ENCODE measurements at regions not wholly inside any gene's neighbourhood (a gene's known extent, or its start where the extent isn't known, plus 50 kb on each side); places are given as distances from the start of the nearest gene placed in this dataset.

DNA sequence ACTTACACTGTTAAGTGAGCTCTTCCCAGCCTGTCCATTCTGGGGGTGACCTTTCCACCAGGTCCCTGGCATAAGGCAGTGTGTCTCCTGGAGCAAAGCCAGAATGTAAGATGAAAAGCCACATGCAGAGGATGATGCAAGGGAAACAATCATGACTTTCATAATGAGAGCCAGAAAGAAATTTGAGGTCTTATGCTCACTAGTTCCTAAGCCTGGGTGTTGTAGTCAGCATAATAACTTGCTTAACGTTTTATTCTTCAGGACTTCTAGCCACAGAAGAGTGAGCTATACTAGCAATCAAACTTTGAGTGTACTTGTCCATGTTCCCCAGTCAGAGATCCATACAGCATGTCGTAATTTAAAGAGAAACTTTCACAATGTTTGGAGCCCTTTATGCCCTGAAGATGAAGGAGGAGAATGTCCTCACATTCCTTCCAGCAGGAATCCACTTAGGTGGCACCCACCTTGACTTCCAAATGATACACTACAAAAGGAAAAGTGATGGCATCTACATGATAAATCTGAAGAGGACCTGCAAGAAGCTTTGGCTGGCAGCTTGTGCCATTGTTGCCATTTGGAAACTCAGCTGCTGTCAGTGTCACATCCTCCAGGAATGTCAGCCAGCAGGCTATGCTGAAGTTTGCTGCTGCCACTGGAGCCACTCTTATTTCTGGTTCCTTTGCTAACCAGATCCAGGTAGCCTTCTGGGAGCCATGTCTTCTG is 60.5 kb upstream of the FOXD3 start:
- DNase-seq (no peak), ATAC-seq (peak; percentile 85)
- intact Hi-C loops (cut with micrococcal nuclease): no loop called here

GRCh38 chr1:63262459-63262770 is 60.0 kb upstream of the FOXD3 start:
- intact Hi-C loops (cut with micrococcal nuclease): no loop called here
- DNase-seq (no peak), ATAC-seq (no peak)

DNA sequence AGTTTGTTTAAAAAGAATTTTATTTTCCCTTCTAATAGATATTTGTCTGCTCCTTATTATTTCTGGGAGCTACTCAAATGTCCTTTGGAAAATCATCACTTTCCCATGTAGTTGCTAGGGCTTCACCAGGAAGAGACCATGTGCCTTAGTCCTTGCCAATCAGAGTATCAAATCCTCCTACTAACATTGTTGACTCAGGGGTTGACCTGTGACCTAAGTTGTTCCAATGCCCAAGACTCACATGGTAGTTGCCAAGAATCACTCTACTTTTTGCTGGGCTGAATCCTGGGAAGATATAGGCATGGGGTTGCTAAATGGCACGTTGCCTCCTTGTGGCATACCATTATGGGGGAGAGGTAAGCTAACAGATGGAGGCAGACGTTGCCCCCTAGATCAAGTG is 58.2 kb upstream of the FOXD3 start:
- ATAC-seq: no peak
- intact Hi-C loops (cut with micrococcal nuclease): no loop called here
- no peak for DNase-seq

GRCh38 chr1:63266857-63267256 is 55.5 kb upstream of the FOXD3 start:
- intact Hi-C loops (cut with micrococcal nuclease): no loop called here
- ATAC-seq: no peak

GRCh38 chr1:63268876-63269275 is 53.5 kb upstream of the FOXD3 start:
- no peak for DNase-seq
- no peak for ATAC-seq
- intact Hi-C loops (cut with micrococcal nuclease): no loop called here

More at GRCh38 chr1:63266857-63267256, 55.5 kb upstream of the FOXD3 start:
- no peak for DNase-seq

DNA sequence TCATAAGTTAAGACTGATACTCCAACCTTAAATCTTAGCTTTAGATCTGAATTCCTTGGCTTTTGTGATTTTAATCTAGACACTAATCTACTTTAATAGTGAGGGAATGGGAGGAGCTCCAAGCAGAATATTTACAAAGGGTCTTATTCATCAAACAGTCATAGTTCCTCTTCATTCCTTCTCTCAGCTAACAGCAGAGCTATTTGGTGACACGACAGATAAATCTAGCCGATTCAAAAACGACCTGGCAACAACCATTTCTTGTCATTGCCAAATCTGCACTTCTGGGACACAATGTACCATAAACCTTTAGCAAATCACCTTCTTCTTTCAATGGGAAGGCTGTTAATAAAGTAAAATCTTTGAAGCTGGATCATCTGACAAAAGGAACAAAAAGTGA is 52.8 kb upstream of the FOXD3 start:
- ATAC-seq (no peak), DNase-seq (no peak)
- intact Hi-C loops (cut with micrococcal nuclease): no loop called here
